ENCODE measurements at regions not wholly inside any gene's neighbourhood (a gene's known extent, or its start where the extent isn't known, plus 50 kb on each side); places are given as distances from the start of the nearest gene placed in this dataset.

GRCh38 chr12:84134797-84135366 lies 777.7 kb downstream of the SLC6A15 start:
- TF ChIP-seq CTCF (IDR thresholded peaks at IDR 0.05; ENCODE audit: low read length) = no peak
- no peak for TF ChIP-seq EZH2 (IDR thresholded peaks at IDR 0.05; ENCODE audit: borderline replicate concordance, low read length)
